PC-9 (cell line): ENCODE measurements at regions not wholly inside any gene's neighbourhood (a gene's known extent, or its start where the extent isn't known, plus 50 kb on each side); places are given as distances from the start of the nearest gene placed in this dataset.

Source experiments
- BruUV-seq: library from RNA; stranded (reverse); fragments of 400-500 nt; replicated peaks from 2 replicates; lab custom pipeline; 2021; lab: Mats Ljungman, UMichigan
- CTCF ChIA-PET: fragments of 300-600 bp; sonication (Branson Sonifier 250); formaldehyde crosslinking; loops from one replicate; lab custom pipeline; 2022; ENCODE audit warnings: antibody characterized with exemption; lab: Charles Lee
- POLR2A ChIA-PET: fragments of 300-600 bp; sonication (Branson Sonifier 250); formaldehyde crosslinking; loops from one replicate; lab custom pipeline; 2022; ENCODE audit warnings: antibody characterized with exemption; ENCODE audit not compliant: unreplicated experiment; lab: Charles Lee
- DNase-seq, 2 experiments: peaks; one replicate each; pipeline versions ENCODE4 v3.0.0 to v3.0.0-alpha.2; 2015 to 2022; ENCODE audit warnings: mixed read lengths in 1 of 2
- H2AFZ ChIP-seq: fragments of 200-600 bp; sonication (generic); 2 replicates; pipeline ENCODE4 v1.8.1; 2017; ENCODE audit warnings: antibody characterized with exemption
- H3F3A ChIP-seq: fragments of 200-600 bp; sonication (generic); 2 replicates; pipeline ENCODE4 v1.8.1; 2017; ENCODE audit warnings: antibody characterized with exemption, mild to moderate bottlenecking, low read depth; ENCODE audit not compliant: insufficient read depth
- H3K27ac ChIP-seq: fragments of 200-600 bp; sonication (generic); 2 replicates; pipeline ENCODE4 v1.6.1; 2016; ENCODE audit warnings: mixed run types
- H3K27me3 ChIP-seq: fragments of 200-600 bp; sonication (generic); 2 replicates; pipeline ENCODE4 v1.6.1; 2016; ENCODE audit warnings: low read depth, mixed run types; ENCODE audit not compliant: insufficient read depth
- H3K36me3 ChIP-seq: fragments of 200-600 bp; sonication (generic); 2 replicates; pipeline ENCODE4 v1.6.1; 2016; ENCODE audit warnings: low read depth, mixed run types
- H3K4me1 ChIP-seq: fragments of 200-600 bp; sonication (generic); replicated peaks from 2 replicates; pipeline ENCODE4 v1.6.1; 2016; ENCODE audit warnings: mixed run types; ENCODE audit not compliant: insufficient read depth
- H3K4me2 ChIP-seq: fragments of 200-600 bp; sonication (generic); 2 replicates; pipeline ENCODE4 v1.6.1; 2017; ENCODE audit warnings: mixed run types
- H3K4me3 ChIP-seq: fragments of 200-600 bp; sonication (generic); 2 replicates; pipeline ENCODE4 v1.6.1; 2016; ENCODE audit warnings: mixed run types
- H3K79me2 ChIP-seq: fragments of 200-600 bp; sonication (generic); 2 replicates; pipeline ENCODE4 v1.6.1; 2017; ENCODE audit warnings: low read depth, mixed run types
- H3K9me2 ChIP-seq: fragments of 200-600 bp; sonication (generic); 2 replicates; pipeline ENCODE4 v1.8.1; 2017; ENCODE audit warnings: mild to moderate bottlenecking; ENCODE audit not compliant: insufficient read depth
- H3K9me3 ChIP-seq: fragments of 200-600 bp; sonication (generic); 2 replicates; pipeline ENCODE4 v1.8.1; 2016; ENCODE audit warnings: low read depth; ENCODE audit not compliant: insufficient read depth
- H4K20me1 ChIP-seq: fragments of 200-600 bp; sonication (generic); 2 replicates; pipeline ENCODE4 v1.8.1; 2017; ENCODE audit not compliant: insufficient read depth
- CTCF ChIP-seq: fragments of 200-600 bp; sonication (generic); conservative IDR thresholded peaks from 2 replicates; pipeline ENCODE4 v1.6.1; 2017; ENCODE audit warnings: mixed run types, antibody characterized with exemption, mild to moderate bottlenecking, moderate library complexity
- EZH2 ChIP-seq: fragments of 200-600 bp; sonication (generic); IDR thresholded peaks from 2 replicates; pipeline ENCODE4 v1.8.0; 2017; ENCODE audit warnings: antibody characterized with exemption, low read depth
- intact Hi-C: fragments of 100-400 bp; cut with micrococcal nuclease; formaldehyde crosslinking; loops from one replicate; pipeline ENCODE4 v1.10.0; 2022; ENCODE audit not compliant: unreplicated experiment

DNA sequence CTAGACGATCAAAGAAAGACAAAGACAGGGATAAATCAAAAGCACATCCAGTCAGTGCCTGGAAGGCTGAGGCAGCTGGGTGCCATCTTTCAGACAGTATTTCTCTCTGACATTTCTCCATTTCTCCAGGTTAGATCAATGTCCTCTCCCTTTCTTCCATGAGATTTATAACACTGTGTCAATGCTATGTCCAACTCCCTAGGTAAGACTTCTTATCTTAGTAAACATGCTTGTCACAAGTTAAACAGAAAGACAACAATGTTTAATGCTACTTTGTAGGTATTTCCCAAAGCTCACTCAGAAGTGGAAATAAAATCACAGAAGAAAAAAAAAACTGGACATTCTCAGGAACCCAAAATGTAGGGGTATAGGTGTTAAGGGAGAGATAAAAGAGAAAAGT, 113.9 kb downstream of the GPR63 start:
- BruUV-seq, result no TSS peak
- H4K20me1 ChIP-seq, result no peaks in the 10 kb centered on the region
- no peaks in the 10 kb centered on the region for H3K79me2 ChIP-seq
- no peak overlapping the region for H3K27ac ChIP-seq
- intact Hi-C loops, result no loop called here
- no peaks in the 10 kb centered on the region for H3K36me3 ChIP-seq
- TF ChIP-seq CTCF (no peak), EZH2 (no peak)
- ChIA-PET POLR2A (no interaction called here), CTCF (no interaction called here)
- no peak overlapping the region for H2AFZ ChIP-seq
- H3K4me2 ChIP-seq, result no peak overlapping the region
- no peaks in the 10 kb centered on the region for H3K4me1 ChIP-seq
- DNase-seq, result no peak
- H3K4me3 ChIP-seq, result no peak overlapping the region
- no peaks in the 10 kb centered on the region for H3K9me3 ChIP-seq
- no peaks in the 10 kb centered on the region for H3K9me2 ChIP-seq
- H3K27me3 ChIP-seq, result no peaks in the 10 kb centered on the region
- H3F3A ChIP-seq, result no peaks in the 10 kb centered on the region

DNA sequence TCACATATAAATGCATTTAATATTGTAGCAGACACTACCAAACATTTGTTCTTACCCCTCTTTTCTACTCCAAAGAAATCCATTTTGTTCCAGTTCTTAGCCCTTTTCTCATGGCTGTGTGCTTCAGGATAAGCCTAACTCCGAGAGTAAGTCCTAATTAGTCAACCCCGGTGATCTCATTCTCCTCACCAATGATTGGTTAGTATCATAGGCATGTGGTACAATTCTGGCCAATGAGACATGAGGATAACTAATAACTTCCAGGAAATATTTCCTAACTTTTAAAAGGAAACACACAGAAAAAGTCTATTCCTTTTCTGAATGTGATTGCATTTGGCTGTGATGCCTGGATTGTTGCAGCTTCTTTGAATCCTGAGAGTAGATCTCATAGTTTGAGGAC, 116.0 kb downstream of the GPR63 start:
- DNase-seq, result no peak
- ChIA-PET CTCF (no interaction called here), POLR2A (no interaction called here)
- Histone ChIP-seq H3K36me3 (no peaks in the 10 kb centered on the region), H3K27ac (no peak overlapping the region), H3K4me1 (no peaks in the 10 kb centered on the region), H3K27me3 (no peaks in the 10 kb centered on the region), H3F3A (no peaks in the 10 kb centered on the region), H3K79me2 (no peaks in the 10 kb centered on the region), H3K9me2 (no peaks in the 10 kb centered on the region), H3K9me3 (no peaks in the 10 kb centered on the region), H2AFZ (no peak overlapping the region), H3K4me2 (no peak overlapping the region), H3K4me3 (no peak overlapping the region), H4K20me1 (no peaks in the 10 kb centered on the region)
- no peak for TF ChIP-seq EZH2
- no peak for TF ChIP-seq CTCF
- no TSS peak for BruUV-seq
- intact Hi-C loops, result no loop called here

- Histone ChIP-seq H2AFZ (no peak overlapping the region), H3K36me3 (no peaks in the 10 kb centered on the region), H3K4me2 (no peak overlapping the region), H3K27me3 (no peaks in the 10 kb centered on the region), H3K4me3 (no peak overlapping the region), H3K9me2 (no peaks in the 10 kb centered on the region), H4K20me1 (no peaks in the 10 kb centered on the region), H3K79me2 (no peaks in the 10 kb centered on the region), H3F3A (no peaks in the 10 kb centered on the region), H3K4me1 (no peaks in the 10 kb centered on the region), H3K9me3 (no peaks in the 10 kb centered on the region), H3K27ac (no peak overlapping the region)
- no TSS peak for BruUV-seq
- POLR2A ChIA-PET, result no interaction called here
- no peak for DNase-seq
- CTCF ChIA-PET, result no interaction called here
- intact Hi-C loops, result no loop called here
- TF ChIP-seq CTCF (no peak), EZH2 (no peak)
These were observed 121.1 kb downstream of the GPR63 start for GRCh38 chr6:96716221-96716620.
